IMR-90 (cell line): ENCODE measurements at regions not wholly inside any gene's neighbourhood (a gene's known extent, or its start where the extent isn't known, plus 50 kb on each side); places are given as distances from the start of the nearest gene placed in this dataset.

Source experiments
- ATAC-seq: fragments of 200-7000 bp; cut with Tn5 transposase; 2 replicates; pipeline ENCODE4 v1.9.1; 2020; ENCODE audit warnings: low read depth, mild to moderate bottlenecking, moderate library complexity
- BruUV-seq: library from RNA; stranded (reverse); fragments of 400-500 nt; replicated peaks from 2 replicates; lab custom pipeline; 2021; lab: Mats Ljungman, UMichigan
- CTCF ChIA-PET: fragments of 300-600 bp; formaldehyde crosslinking; extraction: SDS; loops from one replicate; lab custom pipeline; 2021; ENCODE audit warnings: antibody characterized with exemption; lab: Yijun Ruan, JAX
- POLR2A ChIA-PET: fragments of 300-600 bp; sonication (Branson Sonifier 250); formaldehyde crosslinking; loops from one replicate; lab custom pipeline; 2022; ENCODE audit warnings: antibody characterized with exemption; ENCODE audit not compliant: unreplicated experiment; lab: Charles Lee
- DNase-seq: peaks from one replicate; pipeline ENCODE4 v3.0.0; 2013
- H2AFZ ChIP-seq: replicated peaks from 2 replicates; pipeline ENCODE3; 2013; ENCODE audit warnings: low read length, mild to moderate bottlenecking; ENCODE audit not compliant: poor library complexity
- H2AK5ac ChIP-seq: 2 replicates; pipeline ENCODE4 v1.6.1; 2013; ENCODE audit warnings: low read depth, low read length, inconsistent platforms
- H2AK9ac ChIP-seq: replicated peaks from 2 replicates; pipeline ENCODE3; 2013; ENCODE audit warnings: mild to moderate bottlenecking, low read depth, low read length, moderate library complexity; ENCODE audit not compliant: poor library complexity
- H2BK120ac ChIP-seq: 2 replicates; pipeline ENCODE4 v1.6.1; 2013; ENCODE audit warnings: low read depth, low read length, inconsistent platforms
- H2BK15ac ChIP-seq: 3 replicates; pipeline ENCODE4 v1.6.1; 2013; ENCODE audit warnings: low read depth, low read length, inconsistent platforms
- H2BK20ac ChIP-seq: 2 replicates; pipeline ENCODE4 v1.6.1; 2013; ENCODE audit warnings: low read depth, mild to moderate bottlenecking, inconsistent platforms, low read length, moderate library complexity
- H2BK5ac ChIP-seq: 2 replicates; pipeline ENCODE4 v1.6.1; 2013; ENCODE audit warnings: mild to moderate bottlenecking, low read depth, low read length, inconsistent platforms; ENCODE audit not compliant: poor library complexity, severe bottlenecking
- H3K14ac ChIP-seq: replicated peaks from 2 replicates; pipeline ENCODE4 v1.6.1; 2013; ENCODE audit warnings: low read depth, low read length, inconsistent platforms
- H3K18ac ChIP-seq: 2 replicates; pipeline ENCODE4 v1.6.1; 2013; ENCODE audit warnings: low read depth, low read length, control low read depth
- H3K23ac ChIP-seq: 2 replicates; pipeline ENCODE4 v1.6.1; 2013; ENCODE audit warnings: low read depth, low read length, inconsistent platforms
- H3K27ac ChIP-seq: 2 replicates; pipeline ENCODE4 v1.5.1; 2013; ENCODE audit warnings: mild to moderate bottlenecking, control low read depth, low read length; ENCODE audit not compliant: insufficient read depth
- H3K27me3 ChIP-seq: 2 replicates; pipeline ENCODE4 v1.6.1; 2013; ENCODE audit warnings: low read length; ENCODE audit not compliant: control insufficient read depth, insufficient read depth
- H3K36me3 ChIP-seq: 2 replicates; pipeline ENCODE4 v1.6.1; 2013; ENCODE audit warnings: low read length, mixed read lengths; ENCODE audit not compliant: control insufficient read depth, insufficient read depth
- H3K4ac ChIP-seq: 2 replicates; pipeline ENCODE4 v1.6.1; 2013; ENCODE audit warnings: low read depth, low read length, inconsistent platforms
- H3K4me1 ChIP-seq: 2 replicates; pipeline ENCODE4 v1.6.1; 2013; ENCODE audit warnings: low read length, mixed read lengths; ENCODE audit not compliant: control insufficient read depth, insufficient read depth
- H3K4me2 ChIP-seq: 2 replicates; pipeline ENCODE4 v1.6.1; 2013; ENCODE audit warnings: low read depth, mild to moderate bottlenecking, control low read depth, low read length, moderate library complexity
- H3K4me3 ChIP-seq: 2 replicates; pipeline ENCODE4 v1.5.1; 2013; ENCODE audit warnings: low read depth, mild to moderate bottlenecking, control low read depth, low read length, moderate library complexity; ENCODE audit not compliant: insufficient read depth
- H3K56ac ChIP-seq: 2 replicates; pipeline ENCODE4 v1.6.1; 2013; ENCODE audit warnings: low read length, inconsistent platforms; ENCODE audit not compliant: insufficient read depth; ENCODE audit errors: extremely low read depth
- H3K79me1 ChIP-seq, 2 experiments: 2 replicates each; pipeline ENCODE4 v1.6.1; 2013; ENCODE audit warnings: low read length in 2 of 2, inconsistent platforms in 1 of 2, low read depth in 1 of 2
- H3K9ac ChIP-seq: 2 replicates; pipeline ENCODE4 v1.6.1; 2013; ENCODE audit warnings: low read depth, low read length, control low read depth
- H3K9me1 ChIP-seq: 2 replicates; pipeline ENCODE4 v1.6.1; 2013; ENCODE audit warnings: low read length, inconsistent platforms; ENCODE audit not compliant: insufficient read depth
- H3K9me3 ChIP-seq: 2 replicates; pipeline ENCODE4 v1.6.1; 2013; ENCODE audit warnings: low read length; ENCODE audit not compliant: control insufficient read depth, insufficient read depth
- H4K20me1 ChIP-seq: 2 replicates; pipeline ENCODE4 v1.6.1; 2013; ENCODE audit warnings: low read length, inconsistent platforms; ENCODE audit not compliant: insufficient read depth
- H4K5ac ChIP-seq: 2 replicates; pipeline ENCODE4 v1.6.1; 2013; ENCODE audit warnings: mild to moderate bottlenecking, low read depth, low read length, control low read depth
- H4K8ac ChIP-seq, 2 experiments: 2 replicates each; pipeline ENCODE4 v1.6.1; 2013; ENCODE audit warnings: low read depth in 2 of 2, low read length in 2 of 2, control low read depth in 1 of 2, inconsistent platforms in 1 of 2
- H4K91ac ChIP-seq: 2 replicates; pipeline ENCODE4 v1.6.1; 2013; ENCODE audit warnings: low read depth, low read length, inconsistent platforms; ENCODE audit not compliant: insufficient read depth
- CHD1 ChIP-seq: IDR thresholded peaks from 2 replicates; pipeline ENCODE4 v1.6.1; 2012; ENCODE audit warnings: low read depth, low read length, improper control_type of control experiment
- MAZ ChIP-seq: IDR thresholded peaks from 2 replicates; pipeline ENCODE4 v1.6.1; 2012; ENCODE audit warnings: low read depth, mild to moderate bottlenecking, low read length, improper control_type of control experiment, moderate library complexity, borderline replicate concordance
- SMC3 ChIP-seq: fragments of 150-350 bp; IDR thresholded peaks from 2 replicates; pipeline ENCODE4 v1.6.1; 2016; ENCODE audit warnings: low read depth, mild to moderate bottlenecking, antibody characterized with exemption, low read length, moderate library complexity
- WGBS, 2 experiments: methylation state at CpG; one replicate each; pipeline versions ENCODE4 v1.1.5 to v1.1.7; 2013; ENCODE audit warnings: missing lambda C conversion rate in 2 of 2; ENCODE audit not compliant: insufficient read length in 1 of 2; ENCODE audit errors: extremely low coverage in 2 of 2; 5-methylcytosine and 5-hydroxymethylcytosine counted together
- dilution Hi-C: fragments of 300-500 bp; cut with HindIII; formaldehyde crosslinking; loops from one replicate; pipeline ENCODE4 v1.14.3; 2018; ENCODE audit warnings: low sequenced_read_pairs; ENCODE audit not compliant: unreplicated experiment
- in situ Hi-C: fragments of 300-500 bp; cut with MboI; formaldehyde crosslinking; loops from 3 replicates; pipeline ENCODE4 v1.14.3; 2019; ENCODE audit warnings: low sequenced_read_pairs, inconsistent platforms, mixed read lengths
- intact Hi-C: fragments of 100-400 bp; cut with micrococcal nuclease; formaldehyde crosslinking; loops from 2 replicates; pipeline ENCODE4 v1.10.0; 2022

DNA sequence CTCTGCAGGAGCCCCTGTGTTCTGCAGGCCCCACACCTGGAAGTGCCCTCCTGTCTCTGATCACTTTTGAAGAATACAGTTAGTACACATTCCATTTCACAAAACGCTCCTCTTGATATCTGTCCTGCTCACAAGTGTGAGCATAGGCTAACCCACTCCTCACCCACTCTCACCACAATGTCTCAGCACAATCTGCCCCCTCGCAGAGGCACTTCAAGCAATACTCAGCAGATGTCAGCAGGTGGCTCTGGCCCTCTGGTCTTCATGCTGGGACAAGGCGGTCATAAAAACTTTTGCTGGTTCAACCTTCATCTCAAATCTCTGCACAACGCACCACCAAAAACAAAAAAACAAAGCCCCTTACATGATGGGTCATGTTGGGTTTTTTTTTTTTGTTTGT, 671.2 kb downstream of the MATN1 start:
- Histone ChIP-seq H3K27me3 (peaks cover 10% of the 10 kb centered on the region), H3K9me1 (no peaks in the 10 kb centered on the region), H2BK20ac (no peak overlapping the region), H3K4me3 (no peak overlapping the region), H4K91ac (no peak overlapping the region), H3K27ac (no peak overlapping the region), H2AK5ac (no peak overlapping the region), H2AK9ac (no peak overlapping the region), H2BK15ac (no peak overlapping the region), H3K18ac (no peak overlapping the region), H2BK120ac (no peak overlapping the region), H3K36me3 (no peaks in the 10 kb centered on the region), H3K14ac (no peak overlapping the region), H4K5ac (no peak overlapping the region), H3K4ac (no peak overlapping the region), H4K8ac (no peak overlapping the region), H3K9me3 (no peaks in the 10 kb centered on the region), H3K79me1 (no peaks in the 10 kb centered on the region), H3K23ac (no peak overlapping the region), H2AFZ (no peak overlapping the region), H3K9ac (no peak overlapping the region), H2BK5ac (no peak overlapping the region), H4K20me1 (no peaks in the 10 kb centered on the region), H3K4me2 (no peak overlapping the region), H3K4me1 (no peaks in the 10 kb centered on the region), H3K56ac (no peak overlapping the region)
- no peak for ATAC-seq
- CTCF ChIA-PET = no interaction called here
- TF ChIP-seq SMC3 (no peak), CHD1 (no peak), MAZ (no peak)
- no TSS peak for BruUV-seq
- dilution Hi-C loops = no loop called here
- WGBS, 2 experiments = no CpG with 5 or more reads among the region's 4 CpGs
- POLR2A ChIA-PET = no interaction called here
- in situ Hi-C loops = no loop called here
- no peak for DNase-seq
- intact Hi-C loops = no loop called here
